ENCODE measurements at regions not wholly inside any gene's neighbourhood (a gene's known extent, or its start where the extent isn't known, plus 50 kb on each side); places are given as distances from the start of the nearest gene placed in this dataset.
A peak's percentile ranks its signal among the peaks of the same experiment; 100 is the strongest.

GRCh38 chr18:22846088-22846683 is 86.9 kb upstream of the RBBP8 start:
- CTCF ChIA-PET, result interaction anchor here (0.6 to 3.4 kb wide), 8 partner anchors 9 to 533 kb away, joined by 3 to 11 read pairs (median 4); no protein-coding TSS in a partner anchor

More at GRCh38 chr18:22846088-22846683, 86.9 kb upstream of the RBBP8 start:
- ChIA-PET RAD21 (ENCODE audit: unreplicated experiment) (interaction anchor here (0.7 to 3.7 kb wide), 5 partner anchors 47 to 565 kb away, joined by 3 to 15 read pairs (median 4); no protein-coding TSS in a partner anchor), SMC1A (ENCODE audit: uncharacterized antibody, unreplicated experiment) (interaction anchor here (1.0 to 2.5 kb wide), 3 partner anchors 32 to 131 kb away, joined by 3 to 9 read pairs (median 3); no protein-coding TSS in a partner anchor), POLR2A (no interaction called here)
- no peak overlapping the region for H3K4me2 ChIP-seq (ENCODE audit: control insufficient read depth, insufficient read depth)
- no peaks in the 10 kb centered on the region for H3K79me2 ChIP-seq (ENCODE audit: control insufficient read depth, insufficient read depth, low read length)
- H4K20me1 ChIP-seq (ENCODE audit: control insufficient read depth, insufficient read depth), result no peaks in the 10 kb centered on the region
- FAIRE-seq, result no peak
- no peak overlapping the region for H3K4me3 ChIP-seq
- no peaks in the 10 kb centered on the region for H3K36me3 ChIP-seq (ENCODE audit: control insufficient read depth in 2 of 2, insufficient read depth in 2 of 2, low read length in 1 of 2)
- H3K9ac ChIP-seq (ENCODE audit: control insufficient read depth, insufficient read depth, low read length), result no peak overlapping the region
- WGBS (ENCODE audit: insufficient coverage, insufficient replicate concordance, low lambda C conversion rate, missing lambda C conversion rate), result 40% methylated on average over 6 of the region's 6 CpGs
- TF ChIP-seq RAD21 (IDR thresholded peaks at IDR 0.05; ENCODE audit: insufficient read depth, low read depth, low read length) (peak; percentile 42), ZNF622 (IDR thresholded peaks at IDR 0.05) (no peak), SMC3 (IDR thresholded peaks at IDR 0.05; ENCODE audit: borderline replicate concordance, low read length) (peak; percentile 54; the same call in 1 of the 2 replicates)
- TF ChIP-seq, protein P1, sequence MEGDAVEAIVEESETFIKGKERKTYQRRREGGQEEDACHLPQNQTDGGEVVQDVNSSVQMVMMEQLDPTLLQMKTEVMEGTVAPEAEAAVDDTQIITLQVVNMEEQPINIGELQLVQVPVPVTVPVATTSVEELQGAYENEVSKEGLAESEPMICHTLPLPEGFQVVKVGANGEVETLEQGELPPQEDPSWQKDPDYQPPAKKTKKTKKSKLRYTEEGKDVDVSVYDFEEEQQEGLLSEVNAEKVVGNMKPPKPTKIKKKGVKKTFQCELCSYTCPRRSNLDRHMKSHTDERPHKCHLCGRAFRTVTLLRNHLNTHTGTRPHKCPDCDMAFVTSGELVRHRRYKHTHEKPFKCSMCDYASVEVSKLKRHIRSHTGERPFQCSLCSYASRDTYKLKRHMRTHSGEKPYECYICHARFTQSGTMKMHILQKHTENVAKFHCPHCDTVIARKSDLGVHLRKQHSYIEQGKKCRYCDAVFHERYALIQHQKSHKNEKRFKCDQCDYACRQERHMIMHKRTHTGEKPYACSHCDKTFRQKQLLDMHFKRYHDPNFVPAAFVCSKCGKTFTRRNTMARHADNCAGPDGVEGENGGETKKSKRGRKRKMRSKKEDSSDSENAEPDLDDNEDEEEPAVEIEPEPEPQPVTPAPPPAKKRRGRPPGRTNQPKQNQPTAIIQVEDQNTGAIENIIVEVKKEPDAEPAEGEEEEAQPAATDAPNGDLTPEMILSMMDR (IDR thresholded peaks at IDR 0.05 in 2 of 3, conservative IDR thresholded peaks at IDR 0.05 in 1 of 3; ENCODE audit: control insufficient read depth in 2 of 3, extremely low read depth in 1 of 3, insufficient read depth in 1 of 3, low read depth in 3 of 3, low read length in 3 of 3), result peak; percentile 16 to 35 (median 33); a peak in 4 of 6 replicates
- DNase-seq (ENCODE audit: low read depth, low spot score), result no peak
- H3K4me1 ChIP-seq (ENCODE audit: control insufficient read depth, insufficient read depth, low read length), result 0 out of 2 replicates have a peak, but pooled peaks cover 3% of the 10 kb centered on the region
- in situ Hi-C loops (cut with MboI) (no loop called here), intact Hi-C loops (cut with micrococcal nuclease; ENCODE audit: unreplicated experiment) (no loop called here)
- H3K9me3 ChIP-seq (replicated peaks; ENCODE audit: control insufficient read depth, insufficient read depth, low read length), result no peaks in the 10 kb centered on the region
- no peak overlapping the region for H2AFZ ChIP-seq (ENCODE audit: control insufficient read depth, low read depth, low read length)
- BruUV-seq (replicated peaks), result no TSS peak
- H3K27me3 ChIP-seq (replicated peaks in 1 of 2; ENCODE audit: control insufficient read depth in 2 of 2, insufficient read depth in 2 of 2, low read length in 1 of 2), result no peaks in the 10 kb centered on the region
- 0 out of 3 replicates have a peak, but pooled peaks have one; percentile 38 for ATAC-seq
- no peak overlapping the region for H3K27ac ChIP-seq (ENCODE audit: control insufficient read depth, insufficient read depth)

All from GM12878 (cell line).